ENCODE measurements at regions not wholly inside any gene's neighbourhood (a gene's known extent, or its start where the extent isn't known, plus 50 kb on each side); places are given as distances from the start of the nearest gene placed in this dataset.
"Not testable (repeated sequence)": the region's sequence is repeated elsewhere in the genome, so short reads cannot be mapped to it uniquely, and the experiment has no call there.

DNA sequence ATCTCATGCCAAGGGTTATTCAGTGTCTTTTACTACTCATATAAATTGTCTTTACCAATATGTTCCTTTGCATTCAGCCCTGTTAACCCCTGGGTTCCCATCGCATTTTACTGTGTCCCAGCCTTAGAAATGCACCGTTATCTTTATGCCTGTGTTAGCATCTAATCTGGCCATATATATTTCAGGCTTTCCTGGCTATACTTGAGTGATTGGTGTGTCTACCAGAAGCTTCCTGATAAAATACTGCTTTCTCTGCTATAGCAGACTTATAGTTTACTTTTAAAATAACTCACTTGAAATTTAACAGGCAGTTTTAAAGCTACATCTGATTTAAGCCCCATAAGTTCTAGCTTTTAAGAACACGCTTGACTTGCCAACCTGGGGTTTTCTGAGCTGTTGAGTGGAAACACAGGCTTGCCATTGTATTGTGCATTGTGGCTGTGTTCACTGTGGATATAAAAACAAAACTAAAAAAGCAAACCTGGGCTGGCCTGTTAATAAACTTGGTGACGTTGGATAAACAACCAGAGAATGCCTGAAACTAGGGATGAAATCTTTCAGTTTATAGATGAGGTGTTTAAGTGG is 185.3 kb upstream of the TAPT1 start:
- TF ChIP-seq EZH2 (IDR thresholded peaks at IDR 0.05; ENCODE audit: low read length, missing control alignments), result no peak
- TF ChIP-seq, protein P1, sequence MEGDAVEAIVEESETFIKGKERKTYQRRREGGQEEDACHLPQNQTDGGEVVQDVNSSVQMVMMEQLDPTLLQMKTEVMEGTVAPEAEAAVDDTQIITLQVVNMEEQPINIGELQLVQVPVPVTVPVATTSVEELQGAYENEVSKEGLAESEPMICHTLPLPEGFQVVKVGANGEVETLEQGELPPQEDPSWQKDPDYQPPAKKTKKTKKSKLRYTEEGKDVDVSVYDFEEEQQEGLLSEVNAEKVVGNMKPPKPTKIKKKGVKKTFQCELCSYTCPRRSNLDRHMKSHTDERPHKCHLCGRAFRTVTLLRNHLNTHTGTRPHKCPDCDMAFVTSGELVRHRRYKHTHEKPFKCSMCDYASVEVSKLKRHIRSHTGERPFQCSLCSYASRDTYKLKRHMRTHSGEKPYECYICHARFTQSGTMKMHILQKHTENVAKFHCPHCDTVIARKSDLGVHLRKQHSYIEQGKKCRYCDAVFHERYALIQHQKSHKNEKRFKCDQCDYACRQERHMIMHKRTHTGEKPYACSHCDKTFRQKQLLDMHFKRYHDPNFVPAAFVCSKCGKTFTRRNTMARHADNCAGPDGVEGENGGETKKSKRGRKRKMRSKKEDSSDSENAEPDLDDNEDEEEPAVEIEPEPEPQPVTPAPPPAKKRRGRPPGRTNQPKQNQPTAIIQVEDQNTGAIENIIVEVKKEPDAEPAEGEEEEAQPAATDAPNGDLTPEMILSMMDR (conservative IDR thresholded peaks at IDR 0.05 in 1 of 2, IDR thresholded peaks at IDR 0.05 in 1 of 2; ENCODE audit: low read depth in 1 of 2, low read length in 2 of 2), result no peak
- Histone ChIP-seq H3K27me3 (ENCODE audit: control insufficient read depth, insufficient read depth, low read length) (no peaks in the 10 kb centered on the region), H2AFZ (ENCODE audit: low read length) (no peak overlapping the region), H4K20me1 (ENCODE audit: control insufficient read depth, extremely low read depth, insufficient read depth, low read length) (no peaks in the 10 kb centered on the region), H3K79me2 (ENCODE audit: control insufficient read depth, insufficient read depth, low read length) (no peaks in the 10 kb centered on the region), H3K4me1 (ENCODE audit: control insufficient read depth, extremely low read depth, insufficient read depth, low read length) (no peaks in the 10 kb centered on the region), H3K9me3 (ENCODE audit: control insufficient read depth, insufficient read depth, low read depth, low read length) (no peaks in the 10 kb centered on the region), H3K4me2 (ENCODE audit: extremely low read depth, insufficient read depth, low read length) (no peak overlapping the region), H3K9ac (ENCODE audit: insufficient read depth, low read length) (no peak overlapping the region), H3K36me3 (ENCODE audit: control insufficient read depth, insufficient read depth, low read length) (no peaks in the 10 kb centered on the region), H3K4me3 (replicated peaks in 1 of 4; ENCODE audit: control extremely low read depth in 1 of 4, insufficient read depth in 1 of 4, low read depth in 3 of 4, low read length in 4 of 4) (no peak overlapping the region), H3K27ac (ENCODE audit: insufficient read depth, low read length) (no peak overlapping the region)
- DNase-seq (ENCODE audit: low read depth in 2 of 2), result no peak

GRCh38 chr4:16393216-16393615 is 166.9 kb upstream of the TAPT1 start:
- H3K36me3 ChIP-seq (ENCODE audit: control insufficient read depth, insufficient read depth, low read length); H2AFZ ChIP-seq (ENCODE audit: low read length); H3K4me3 ChIP-seq (replicated peaks in 1 of 4; ENCODE audit: control extremely low read depth in 1 of 4, insufficient read depth in 1 of 4, low read depth in 3 of 4, low read length in 4 of 4); H3K79me2 ChIP-seq (ENCODE audit: control insufficient read depth, insufficient read depth, low read length); H3K9me3 ChIP-seq (ENCODE audit: control insufficient read depth, insufficient read depth, low read depth, low read length); H3K9ac ChIP-seq (ENCODE audit: insufficient read depth, low read length); H3K27ac ChIP-seq (ENCODE audit: insufficient read depth, low read length); H3K4me1 ChIP-seq (ENCODE audit: control insufficient read depth, extremely low read depth, insufficient read depth, low read length); H3K4me2 ChIP-seq (ENCODE audit: extremely low read depth, insufficient read depth, low read length); DNase-seq (ENCODE audit: low read depth in 2 of 2); H4K20me1 ChIP-seq (ENCODE audit: control insufficient read depth, extremely low read depth, insufficient read depth, low read length); H3K27me3 ChIP-seq (ENCODE audit: control insufficient read depth, insufficient read depth, low read length): not testable (repeated sequence)

DNA sequence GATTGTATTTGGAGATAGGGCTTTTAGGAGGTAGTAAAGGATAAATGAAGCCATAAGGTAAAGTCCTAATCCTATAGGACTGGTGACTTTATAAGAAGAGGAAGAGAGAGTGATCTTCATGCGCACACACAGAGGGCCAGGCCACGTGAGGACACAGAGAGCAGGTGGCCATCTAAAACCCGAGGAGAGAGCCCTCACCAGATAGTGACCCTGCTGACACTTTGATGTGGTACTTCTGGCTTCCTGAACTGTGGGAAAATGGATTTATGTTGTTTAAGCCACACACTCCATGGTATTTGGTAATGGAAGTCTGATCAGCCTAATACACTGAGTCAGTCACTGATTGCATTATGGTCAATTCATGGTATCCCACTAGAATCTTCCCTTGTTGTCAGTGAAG is 164.9 kb upstream of the TAPT1 start:
- Histone ChIP-seq H4K20me1 (ENCODE audit: control insufficient read depth, extremely low read depth, insufficient read depth, low read length) (no peaks in the 10 kb centered on the region), H2AFZ (ENCODE audit: low read length) (no peak overlapping the region), H3K4me1 (ENCODE audit: control insufficient read depth, extremely low read depth, insufficient read depth, low read length) (no peaks in the 10 kb centered on the region), H3K9ac (ENCODE audit: insufficient read depth, low read length) (no peak overlapping the region), H3K4me2 (ENCODE audit: extremely low read depth, insufficient read depth, low read length) (no peak overlapping the region), H3K4me3 (replicated peaks in 1 of 4; ENCODE audit: control extremely low read depth in 1 of 4, insufficient read depth in 1 of 4, low read depth in 3 of 4, low read length in 4 of 4) (no peak overlapping the region), H3K27ac (ENCODE audit: insufficient read depth, low read length) (no peak overlapping the region), H3K27me3 (ENCODE audit: control insufficient read depth, insufficient read depth, low read length) (no peaks in the 10 kb centered on the region), H3K79me2 (ENCODE audit: control insufficient read depth, insufficient read depth, low read length) (no peaks in the 10 kb centered on the region), H3K36me3 (ENCODE audit: control insufficient read depth, insufficient read depth, low read length) (no peaks in the 10 kb centered on the region), H3K9me3 (ENCODE audit: control insufficient read depth, insufficient read depth, low read depth, low read length) (no peaks in the 10 kb centered on the region)
- TF ChIP-seq, protein P1 (conservative IDR thresholded peaks at IDR 0.05 in 1 of 2, IDR thresholded peaks at IDR 0.05 in 1 of 2; ENCODE audit: low read depth in 1 of 2, low read length in 2 of 2), result no peak
- TF ChIP-seq EZH2 (IDR thresholded peaks at IDR 0.05; ENCODE audit: low read length, missing control alignments), result no peak
- DNase-seq (ENCODE audit: low read depth in 2 of 2), result no peak
